ENCODE measurements at regions not wholly inside any gene's neighbourhood (a gene's known extent, or its start where the extent isn't known, plus 50 kb on each side); places are given as distances from the start of the nearest gene placed in this dataset.

GRCh38 chr5:105924366-105924765 is 1746.4 kb downstream of the EFNA5 start:
- Histone ChIP-seq H3K4me3 (replicated peaks in 1 of 3; ENCODE audit: insufficient read depth in 1 of 3, low read depth in 1 of 3, low read length in 3 of 3) (no peak overlapping the region), H4K20me1 (replicated peaks; ENCODE audit: control insufficient read depth, extremely low read depth, insufficient read depth, low read length) (no peaks in the 10 kb centered on the region), H3K9me3 (replicated peaks; ENCODE audit: control insufficient read depth, insufficient read depth, low read length) (no peaks in the 10 kb centered on the region), H3K27ac (ENCODE audit: insufficient read depth, low read depth, low read length) (no peak overlapping the region), H3K4me1 (ENCODE audit: control insufficient read depth, extremely low read depth, insufficient read depth, low read length) (no peaks in the 10 kb centered on the region), H3K36me3 (ENCODE audit: control insufficient read depth in 2 of 2, extremely low read depth in 1 of 2, insufficient read depth in 2 of 2, low read length in 2 of 2) (no peaks in the 10 kb centered on the region), H3K27me3 (ENCODE audit: control insufficient read depth in 2 of 2, insufficient read depth in 2 of 2, low read length in 2 of 2) (no peaks in the 10 kb centered on the region), H2AFZ (ENCODE audit: low read depth, low read length) (no peak overlapping the region), H3K9ac (replicated peaks; ENCODE audit: extremely low read depth, insufficient read depth, low read length) (no peak overlapping the region), H3K4me2 (ENCODE audit: insufficient read depth, low read length) (no peak overlapping the region), H3K9me1 (replicated peaks; ENCODE audit: control insufficient read depth, extremely low read depth, insufficient read depth, low read length) (no peaks in the 10 kb centered on the region), H3K79me2 (ENCODE audit: control insufficient read depth, insufficient read depth, low read length) (no peaks in the 10 kb centered on the region)
- DNase-seq (ENCODE audit: low read depth, low spot score) (no peak), FAIRE-seq (no peak)
- intact Hi-C loops (cut with micrococcal nuclease) (no loop called here), dilution Hi-C loops (cut with MboI; ENCODE audit: extremely low pct_ligation_motif_present, low sequenced_read_pairs) (no loop called here)
- ChIA-PET POLR2A (no interaction called here), CTCF (no interaction called here)
- no TSS peak for BruUV-seq (replicated peaks)
- no peak for TF ChIP-seq JUN (IDR thresholded peaks at IDR 0.05; ENCODE audit: borderline replicate concordance, insufficient read depth, insufficient read length, low read depth)

- no peak for TF ChIP-seq CTCF (IDR thresholded peaks at IDR 0.05; ENCODE audit: extremely low read depth in 1 of 2, insufficient read depth in 1 of 2, low read depth in 1 of 2, low read length in 2 of 2)
- TF ChIP-seq JUN (IDR thresholded peaks at IDR 0.05; ENCODE audit: borderline replicate concordance, insufficient read depth, insufficient read length, low read depth) = no peak
- TF ChIP-seq POLR2AphosphoS5 (IDR thresholded peaks at IDR 0.05; ENCODE audit: insufficient read depth, low read depth, low read length) = no peak
- no peak for TF ChIP-seq FOS (IDR thresholded peaks at IDR 0.05; ENCODE audit: borderline replicate concordance, insufficient read depth, low read length)
- TF ChIP-seq GATA2 (IDR thresholded peaks at IDR 0.05; ENCODE audit: insufficient read depth, insufficient read length, low read depth, low read length) = no peak
- TF ChIP-seq MAX (IDR thresholded peaks at IDR 0.05; ENCODE audit: insufficient read depth, insufficient read length) = no peak
- no peak for TF ChIP-seq EZH2 (IDR thresholded peaks at IDR 0.05; ENCODE audit: borderline replicate concordance, low read depth, low read length, severe bottlenecking)
- no peak for TF ChIP-seq MYC (IDR thresholded peaks at IDR 0.05; ENCODE audit: low read depth, low read length)
- TF ChIP-seq POLR2A (IDR thresholded peaks at IDR 0.05; ENCODE audit: low read depth, low read length) = no peak
- Histone ChIP-seq H3K4me1 (ENCODE audit: control insufficient read depth, extremely low read depth, insufficient read depth, low read length) (no peaks in the 10 kb centered on the region), H3K9me3 (replicated peaks; ENCODE audit: control insufficient read depth, insufficient read depth, low read length) (no peaks in the 10 kb centered on the region), H3K27me3 (ENCODE audit: control insufficient read depth in 2 of 2, insufficient read depth in 2 of 2, low read length in 2 of 2) (no peaks in the 10 kb centered on the region), H3K9ac (replicated peaks; ENCODE audit: extremely low read depth, insufficient read depth, low read length) (no peak overlapping the region), H3K36me3 (ENCODE audit: control insufficient read depth in 2 of 2, extremely low read depth in 1 of 2, insufficient read depth in 2 of 2, low read length in 2 of 2) (no peaks in the 10 kb centered on the region), H2AFZ (ENCODE audit: low read depth, low read length) (no peak overlapping the region), H3K9me1 (replicated peaks; ENCODE audit: control insufficient read depth, extremely low read depth, insufficient read depth, low read length) (no peaks in the 10 kb centered on the region), H3K4me2 (ENCODE audit: insufficient read depth, low read length) (no peak overlapping the region), H3K27ac (ENCODE audit: insufficient read depth, low read depth, low read length) (no peak overlapping the region), H3K4me3 (replicated peaks in 1 of 3; ENCODE audit: insufficient read depth in 1 of 3, low read depth in 1 of 3, low read length in 3 of 3) (no peak overlapping the region), H4K20me1 (replicated peaks; ENCODE audit: control insufficient read depth, extremely low read depth, insufficient read depth, low read length) (no peaks in the 10 kb centered on the region), H3K79me2 (ENCODE audit: control insufficient read depth, insufficient read depth, low read length) (no peaks in the 10 kb centered on the region)
- FAIRE-seq = no peak
- BruUV-seq (replicated peaks) = no TSS peak
- dilution Hi-C loops (cut with MboI; ENCODE audit: extremely low pct_ligation_motif_present, low sequenced_read_pairs) (no loop called here), intact Hi-C loops (cut with micrococcal nuclease) (no loop called here)
- no peak for DNase-seq (ENCODE audit: low read depth, low spot score)
- CTCF ChIA-PET = interaction anchor here (0.8 kb wide), 1 partner anchor 10 kb away, joined by 3 read pairs; no protein-coding TSS in a partner anchor
- POLR2A ChIA-PET = no interaction called here
Observed at GRCh38 chr5:105922574-105922973, 1748.2 kb downstream of the EFNA5 start.

All from endothelial cell of umbilical vein (primary cell).